ENCODE measurements at regions not wholly inside any gene's neighbourhood (a gene's known extent, or its start where the extent isn't known, plus 50 kb on each side); places are given as distances from the start of the nearest gene placed in this dataset.
"Not testable (repeated sequence)": the region's sequence is repeated elsewhere in the genome, so short reads cannot be mapped to it uniquely, and the experiment has no call there.

GRCh38 chr4:186798951-186799659, 75.4 kb upstream of the FAT1 start:
- no peaks in the 10 kb centered on the region for H3K9me3 ChIP-seq (ENCODE audit: control insufficient read depth, insufficient read depth, low read depth, low read length)
- no peaks in the 10 kb centered on the region for H3K4me1 ChIP-seq (ENCODE audit: control insufficient read depth, insufficient read depth, low read length)
- H3K36me3 ChIP-seq (ENCODE audit: control insufficient read depth in 2 of 2, insufficient read depth in 1 of 2, low read length in 2 of 2): no peaks in the 10 kb centered on the region
- ChIA-PET CTCF (interaction anchor here (0.7 kb wide), 1 partner anchor 50 kb away, joined by 3 read pairs; no protein-coding TSS in a partner anchor), POLR2A (no interaction called here)
- H3K27ac ChIP-seq (ENCODE audit: extremely low read depth, low read depth, low read length): no peak overlapping the region
- H3K4me3 ChIP-seq (ENCODE audit: low read depth, low read length): no peak overlapping the region
- TF ChIP-seq KLF17 (tag by site-specific recombination; IDR thresholded peaks at IDR 0.05): no peak
- TF ChIP-seq ZNF394 (tag by site-specific recombination; IDR thresholded peaks at IDR 0.05; ENCODE audit: borderline replicate concordance): no peak
- TF ChIP-seq ZNF175 (tag by site-specific recombination; IDR thresholded peaks at IDR 0.05): no peak
- TF ChIP-seq ZNF138 (tag by site-specific recombination; IDR thresholded peaks at IDR 0.05; ENCODE audit: borderline replicate concordance): no peak
- TF ChIP-seq SP2 (tag by site-specific recombination; IDR thresholded peaks at IDR 0.05): no peak
- TF ChIP-seq ZSCAN18 (tag by site-specific recombination; IDR thresholded peaks at IDR 0.05): no peak
- TF ChIP-seq ZNF449 (tag by site-specific recombination; IDR thresholded peaks at IDR 0.05): no peak
- no peak for TF ChIP-seq KLF7 (tag by site-specific recombination; IDR thresholded peaks at IDR 0.05; ENCODE audit: borderline replicate concordance)
- no peak for TF ChIP-seq ZNF239 (tag by site-specific recombination; IDR thresholded peaks at IDR 0.05)

GRCh38 chr4:186805020-186805820, 81.6 kb upstream of the FAT1 start:
- no peak overlapping the region for H3K4me3 ChIP-seq (ENCODE audit: low read depth, low read length)
- no peaks in the 10 kb centered on the region for H3K4me1 ChIP-seq (ENCODE audit: control insufficient read depth, insufficient read depth, low read length)
- TF ChIP-seq ZNF645 (tag by site-specific recombination; IDR thresholded peaks at IDR 0.05) (no peak), OSR2 (tag by site-specific recombination; IDR thresholded peaks at IDR 0.05) (no peak), ZNF280D (tag by site-specific recombination; IDR thresholded peaks at IDR 0.05) (no peak)
- H3K9me3 ChIP-seq (ENCODE audit: control insufficient read depth, insufficient read depth, low read depth, low read length): no peaks in the 10 kb centered on the region
- H3K36me3 ChIP-seq (ENCODE audit: control insufficient read depth in 2 of 2, insufficient read depth in 1 of 2, low read length in 2 of 2): no peaks in the 10 kb centered on the region
- CTCF ChIA-PET: no interaction called here
- H3K27ac ChIP-seq (ENCODE audit: extremely low read depth, low read depth, low read length): no peak overlapping the region
- POLR2A ChIA-PET: no interaction called here

- H3K9me3 ChIP-seq (ENCODE audit: control insufficient read depth, insufficient read depth, low read depth, low read length); POLR2A ChIA-PET; H3K4me1 ChIP-seq (ENCODE audit: control insufficient read depth, insufficient read depth, low read length); H3K4me3 ChIP-seq (ENCODE audit: low read depth, low read length); H3K36me3 ChIP-seq (ENCODE audit: control insufficient read depth in 2 of 2, insufficient read depth in 1 of 2, low read length in 2 of 2); CTCF ChIA-PET; H3K27ac ChIP-seq (ENCODE audit: extremely low read depth, low read depth, low read length): not testable (repeated sequence)
Measured at GRCh38 chr4:186805917-186806316, 82.3 kb upstream of the FAT1 start.

All from HEK293 (cell line).